Lower leg skin (tissue), 4 donors: ENCODE measurements at regions not wholly inside any gene's neighbourhood (a gene's known extent, or its start where the extent isn't known, plus 50 kb on each side); places are given as distances from the start of the nearest gene placed in this dataset.
"Not testable (repeated sequence)": the region's sequence is repeated elsewhere in the genome, so short reads cannot be mapped to it uniquely, and the experiment has no call there.

Source experiments
- DNase-seq, 2 donors: peaks; one replicate each; pipeline ENCODE4 v3.0.0-alpha.2; 2019; ENCODE audit warnings: low spot score in 2 of 2
- H3K4me3 ChIP-seq: fragments of 200-600 bp; sonication (generic); 2 replicates; pipeline ENCODE4 v1.5.1; 2017; ENCODE audit warnings: mild to moderate bottlenecking, low read depth; ENCODE audit not compliant: poor library complexity, severe bottlenecking
- POLR2A ChIP-seq, 2 donors: fragments of 450-650 bp; IDR thresholded peaks; one replicate each; pipeline ENCODE4 v1.6.1; 2016 to 2017; ENCODE audit warnings: antibody characterized with exemption in 2 of 2, mild to moderate bottlenecking in 1 of 2, moderate library complexity in 1 of 2
- whole genome bisulfite sequencing, 2 donors: methylation state at CpG; one replicate each; pipeline ENCODE4 v1.1.5; 2018; 5-methylcytosine and 5-hydroxymethylcytosine counted together
- intact Hi-C: fragments of 100-400 bp; cut with DNase I; formaldehyde crosslinking; loops from one replicate; pipeline ENCODE4 v1.15.0; 2023; ENCODE audit warnings: low total_unique reads
- TF ChIP-seq, protein P1 (sequence below), 3 donors: fragments of 450-650 bp; IDR thresholded peaks; one replicate each; pipeline ENCODE4 v1.5.1; 2016; ENCODE audit warnings: antibody characterized with exemption in 3 of 3, mild to moderate bottlenecking in 3 of 3, moderate library complexity in 2 of 3

DNA sequence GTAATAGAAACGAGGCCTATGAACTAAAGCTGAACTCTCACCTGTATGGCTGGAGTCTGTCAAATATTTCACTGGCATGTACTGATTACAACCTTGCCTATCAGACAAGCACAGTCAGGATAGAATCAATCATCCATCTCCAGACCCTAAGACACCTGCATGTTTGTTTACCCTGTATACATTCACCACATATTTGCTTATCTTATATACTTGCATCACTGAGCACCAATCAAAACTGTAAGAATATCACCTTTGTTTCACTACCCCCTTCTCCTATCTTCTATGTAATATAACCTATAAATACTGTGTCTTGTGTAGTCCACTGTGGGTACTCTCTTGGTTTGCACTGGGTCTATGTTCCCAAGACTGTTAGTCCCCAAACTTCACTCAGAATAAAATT is 1085.7 kb downstream of the TAF11L14 start:
- DNase-seq = no peak
- intact Hi-C loops = no loop called here
- 45 to 55% methylated on average over 1 of the region's 1 CpG for WGBS, 2 donors
- TF ChIP-seq POLR2A (IDR thresholded peaks at IDR 0.05) = no peak
- TF ChIP-seq, protein P1, sequence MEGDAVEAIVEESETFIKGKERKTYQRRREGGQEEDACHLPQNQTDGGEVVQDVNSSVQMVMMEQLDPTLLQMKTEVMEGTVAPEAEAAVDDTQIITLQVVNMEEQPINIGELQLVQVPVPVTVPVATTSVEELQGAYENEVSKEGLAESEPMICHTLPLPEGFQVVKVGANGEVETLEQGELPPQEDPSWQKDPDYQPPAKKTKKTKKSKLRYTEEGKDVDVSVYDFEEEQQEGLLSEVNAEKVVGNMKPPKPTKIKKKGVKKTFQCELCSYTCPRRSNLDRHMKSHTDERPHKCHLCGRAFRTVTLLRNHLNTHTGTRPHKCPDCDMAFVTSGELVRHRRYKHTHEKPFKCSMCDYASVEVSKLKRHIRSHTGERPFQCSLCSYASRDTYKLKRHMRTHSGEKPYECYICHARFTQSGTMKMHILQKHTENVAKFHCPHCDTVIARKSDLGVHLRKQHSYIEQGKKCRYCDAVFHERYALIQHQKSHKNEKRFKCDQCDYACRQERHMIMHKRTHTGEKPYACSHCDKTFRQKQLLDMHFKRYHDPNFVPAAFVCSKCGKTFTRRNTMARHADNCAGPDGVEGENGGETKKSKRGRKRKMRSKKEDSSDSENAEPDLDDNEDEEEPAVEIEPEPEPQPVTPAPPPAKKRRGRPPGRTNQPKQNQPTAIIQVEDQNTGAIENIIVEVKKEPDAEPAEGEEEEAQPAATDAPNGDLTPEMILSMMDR (IDR thresholded peaks at IDR 0.05) = no peak
- no peak overlapping the region for H3K4me3 ChIP-seq

DNA sequence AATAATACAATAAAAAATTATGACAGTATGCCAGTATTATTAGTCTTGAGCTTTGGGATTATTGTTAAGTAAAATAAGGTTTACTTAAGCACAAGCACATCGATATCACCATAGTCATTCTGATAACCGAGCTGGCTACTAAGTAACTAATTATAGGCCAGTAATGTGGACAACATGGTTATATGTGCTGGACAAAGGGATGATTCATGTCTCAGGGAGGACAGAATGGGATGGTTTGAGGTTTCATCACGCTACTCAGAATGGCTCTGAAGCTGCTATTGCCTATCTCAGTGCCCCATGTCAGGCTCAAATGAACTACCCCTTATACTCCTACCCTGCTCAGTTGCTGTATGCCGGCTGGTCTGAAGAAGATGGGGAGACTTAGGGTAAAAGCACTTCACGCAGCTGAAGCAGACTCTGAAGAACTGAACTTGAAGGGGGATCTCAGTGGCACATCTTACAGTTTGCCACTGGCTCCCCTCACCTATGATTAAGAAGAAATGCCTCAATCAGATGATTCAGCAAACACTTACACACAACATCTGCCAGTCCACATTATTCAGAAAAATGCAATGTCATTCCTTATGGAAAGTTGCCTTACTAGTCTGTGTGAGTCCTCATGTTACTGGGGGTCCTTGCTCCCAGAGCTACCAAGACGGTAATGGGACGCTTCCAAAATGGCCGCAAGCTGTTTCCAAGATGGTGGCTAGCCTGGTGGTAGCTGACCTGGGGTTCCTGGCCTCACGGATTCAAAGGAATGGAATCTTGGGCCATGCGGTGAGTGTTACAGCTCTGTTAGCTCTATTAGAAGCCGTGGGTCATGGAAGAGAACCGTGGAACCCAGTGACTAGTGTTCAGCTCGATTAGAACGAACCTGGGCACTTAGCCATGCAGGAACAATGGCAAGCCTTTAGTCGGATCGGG is 1098.6 kb downstream of the TAF11L14 start:
- intact Hi-C loops = no loop called here
- TF ChIP-seq, protein P1 (IDR thresholded peaks at IDR 0.05) = no peak
- no peak for TF ChIP-seq POLR2A (IDR thresholded peaks at IDR 0.05)
- WGBS, 2 donors = 92 to 94% methylated on average over 16 of the region's 16 CpGs

DNA sequence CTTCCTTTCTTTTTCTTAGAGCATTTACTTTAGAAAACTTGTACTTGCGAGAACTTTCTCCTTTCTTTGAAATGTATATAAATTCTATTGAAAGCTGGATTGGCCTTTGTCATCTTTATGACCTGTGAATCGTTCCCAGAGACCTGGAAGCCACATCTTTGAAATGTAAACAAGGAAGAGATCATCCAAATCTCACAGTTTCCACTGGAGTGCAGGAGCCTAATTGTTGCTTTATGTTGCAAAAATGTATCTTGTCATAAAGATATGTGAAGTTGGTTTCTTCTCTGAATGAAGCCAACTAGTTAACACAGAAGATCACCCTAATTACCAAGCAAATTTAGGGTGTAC is 1101.8 kb downstream of the TAF11L14 start:
- WGBS, 2 donors = 57 to 61% methylated on average over 2 of the region's 2 CpGs
- no peak for TF ChIP-seq POLR2A (IDR thresholded peaks at IDR 0.05)
- TF ChIP-seq, protein P1 (IDR thresholded peaks at IDR 0.05) = no peak
- no peak for DNase-seq

More for the DNA sequence above, 1098.6 kb downstream of the TAF11L14 start:
- DNase-seq = no peak
- H3K4me3 ChIP-seq = no peak overlapping the region

DNA sequence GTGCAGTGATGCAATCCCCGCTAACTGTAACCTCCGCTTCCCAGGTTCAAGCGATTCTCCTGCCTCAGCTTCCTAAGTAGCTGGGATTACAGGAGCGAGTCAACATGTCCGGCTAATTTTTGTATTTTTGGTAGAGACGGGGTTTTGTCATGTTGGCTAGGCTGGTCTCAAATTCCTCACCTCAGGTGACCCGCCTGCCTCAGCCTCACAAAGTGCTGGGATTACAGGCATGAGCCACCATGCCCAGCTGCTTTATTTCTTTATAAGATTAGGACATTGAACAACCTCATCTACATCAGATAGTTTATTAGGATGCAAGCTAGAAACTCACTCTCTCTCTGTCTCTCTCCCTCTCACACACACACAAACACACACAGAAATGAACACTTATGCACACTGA is 1102.5 kb downstream of the TAF11L14 start:
- H3K4me3 ChIP-seq, intact Hi-C loops: not testable (repeated sequence)

More for the DNA sequence above, 1101.8 kb downstream of the TAF11L14 start:
- no peak overlapping the region for H3K4me3 ChIP-seq
- intact Hi-C loops = no loop called here

DNA sequence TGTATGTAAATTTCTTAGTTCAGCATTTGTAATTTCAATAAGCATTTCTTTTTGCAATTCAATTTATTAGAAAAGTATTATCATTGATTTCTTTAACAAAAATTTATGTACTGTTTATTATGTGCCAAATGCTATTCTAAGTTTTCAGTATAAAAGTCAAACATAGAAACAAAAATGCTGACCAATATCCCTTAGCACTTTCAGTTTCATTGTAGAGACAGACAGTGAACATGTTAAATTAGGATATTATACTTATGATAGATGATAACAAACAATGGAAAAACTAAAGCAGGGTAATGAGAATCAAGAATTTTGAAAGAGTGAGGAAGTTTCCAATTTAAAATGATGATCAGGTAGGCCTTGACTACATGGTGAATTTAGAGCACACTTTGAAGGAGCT is 1106.0 kb downstream of the TAF11L14 start:
- intact Hi-C loops = no loop called here
- H3K4me3 ChIP-seq = no peak overlapping the region
- no peak for TF ChIP-seq POLR2A (IDR thresholded peaks at IDR 0.05)
- TF ChIP-seq, protein P1 (IDR thresholded peaks at IDR 0.05) = no peak
- no peak for DNase-seq

More for the DNA sequence above, 1102.5 kb downstream of the TAF11L14 start:
- 83 to 89% methylated on average over 7 of the region's 7 CpGs for WGBS, 2 donors
- DNase-seq = not testable (repeated sequence)

DNA sequence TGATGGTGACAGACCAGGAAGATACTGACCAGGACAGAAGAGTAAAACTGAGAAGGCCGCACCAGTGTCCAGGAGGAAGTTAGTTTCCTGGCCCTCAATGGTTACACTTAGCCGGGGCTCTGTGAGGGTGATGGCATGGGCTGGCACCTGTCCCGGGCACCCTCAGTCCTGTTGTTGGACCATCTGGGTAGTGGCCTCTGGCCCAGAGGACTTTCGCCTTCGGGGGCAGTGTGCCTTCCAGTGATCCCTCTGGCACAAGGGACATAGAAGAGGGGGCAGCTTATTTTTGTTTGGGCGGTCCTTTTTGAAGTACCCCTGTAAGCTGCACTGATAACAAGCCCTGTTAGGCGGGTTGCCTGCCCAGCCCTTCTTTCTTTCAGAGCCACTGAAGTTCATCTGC is 1108.6 kb downstream of the TAF11L14 start:
- WGBS, 2 donors = 79 to 96% methylated on average over 7 of the region's 7 CpGs
- TF ChIP-seq POLR2A (IDR thresholded peaks at IDR 0.05) = no peak
- TF ChIP-seq, protein P1 (IDR thresholded peaks at IDR 0.05) = no peak
- no peak for DNase-seq

More for the DNA sequence above, 1108.6 kb downstream of the TAF11L14 start:
- intact Hi-C loops = no loop called here
- no peak overlapping the region for H3K4me3 ChIP-seq
